Mammary epithelial cell (primary cell): ENCODE measurements at regions not wholly inside any gene's neighbourhood (a gene's known extent, or its start where the extent isn't known, plus 50 kb on each side); places are given as distances from the start of the nearest gene placed in this dataset.

Source experiments
- CTCF ChIP-seq, 2 donors: IDR thresholded peaks in 1 of 2; conservative IDR thresholded peaks in 1 of 2; 2 replicates each; pipeline ENCODE4 v1.5.1; 2011 to 2012; ENCODE audit warnings: inconsistent platforms in 2 of 2, low read length in 2 of 2, mild to moderate bottlenecking in 2 of 2, control low read depth in 1 of 2, low read depth in 1 of 2; ENCODE audit not compliant: insufficient read depth in 1 of 2; ENCODE audit errors: extremely low read depth in 1 of 2
- EZH2 ChIP-seq: IDR thresholded peaks from 2 replicates; pipeline ENCODE4 v1.6.1; 2012; ENCODE audit warnings: low read length, inconsistent platforms, borderline replicate concordance

GRCh38 chr2:22697054-22697788, 687.8 kb upstream of the KLHL29 start:
- TF ChIP-seq CTCF (conservative IDR thresholded peaks at IDR 0.05 in 1 of 2, IDR thresholded peaks at IDR 0.05 in 1 of 2; ENCODE audit: extremely low read depth in 1 of 2, insufficient read depth in 1 of 2, low read depth in 1 of 2, low read length in 2 of 2) (no peak), EZH2 (no peak)
